SU-DHL-6 (cell line): ENCODE measurements at regions not wholly inside any gene's neighbourhood (a gene's known extent, or its start where the extent isn't known, plus 50 kb on each side); places are given as distances from the start of the nearest gene placed in this dataset.

Experiments
- H2AFZ ChIP-seq: fragments of 200-600 bp; sonication (generic); 2 replicates; pipeline ENCODE4 v1.6.1; 2014; ENCODE audit warnings: low read depth, mild to moderate bottlenecking, moderate library complexity, mixed read lengths, antibody characterized with exemption, low read length; ENCODE audit not compliant: severe bottlenecking
- H3F3A ChIP-seq: fragments of 200-600 bp; shearing (Covaris generic); 2 replicates; pipeline ENCODE4 v1.6.0; 2016; ENCODE audit warnings: antibody characterized with exemption, mild to moderate bottlenecking; ENCODE audit not compliant: insufficient read depth
- H3K27ac ChIP-seq: fragments of 200-600 bp; sonication (generic); 2 replicates; pipeline ENCODE4 v1.5.1; 2016; ENCODE audit warnings: low read depth, mild to moderate bottlenecking, low read length, moderate library complexity, mixed read lengths
- H3K27me3 ChIP-seq: fragments of 200-600 bp; sonication (generic), shearing (Covaris generic); 2 replicates; pipeline ENCODE4 v1.6.0; 2014; ENCODE audit warnings: mild to moderate bottlenecking, low read length
- H3K36me3 ChIP-seq: fragments of 200-600 bp; sonication (generic); 2 replicates; pipeline ENCODE4 v1.6.1; 2014; ENCODE audit warnings: mild to moderate bottlenecking, low read length, mixed read lengths
- H3K4me2 ChIP-seq: fragments of 300-600, 200-600 bp; shearing (Covaris generic), sonication (generic); 2 replicates; pipeline ENCODE4 v1.6.0; 2014; ENCODE audit warnings: low read length, low read depth, mild to moderate bottlenecking; ENCODE audit not compliant: poor library complexity, severe bottlenecking
- H3K4me3 ChIP-seq: fragments of 200-600 bp; sonication (generic); 2 replicates; pipeline ENCODE4 v1.5.1; 2014; ENCODE audit warnings: antibody characterized with exemption, low read length, mild to moderate bottlenecking, mixed read lengths; ENCODE audit not compliant: insufficient read depth, poor library complexity, severe bottlenecking
- H3K79me2 ChIP-seq: fragments of 200-600 bp; sonication (generic); 2 replicates; pipeline ENCODE4 v1.6.1; 2014; ENCODE audit warnings: mild to moderate bottlenecking, low read length, moderate library complexity; ENCODE audit not compliant: insufficient read depth
- H3K9ac ChIP-seq: fragments of 200-600 bp; sonication (generic); 2 replicates; pipeline ENCODE4 v1.7.0; 2014; ENCODE audit warnings: mild to moderate bottlenecking, low read length
- H3K9me2 ChIP-seq: fragments of 200-600 bp; sonication (generic); replicated peaks from 2 replicates; pipeline ENCODE4 v1.6.1; 2014; ENCODE audit warnings: low read length; ENCODE audit not compliant: insufficient read depth
- H3K9me3 ChIP-seq: fragments of 200-600 bp; sonication (generic); 2 replicates; pipeline ENCODE4 v1.6.1; 2014; ENCODE audit warnings: low read length, mixed read lengths; ENCODE audit not compliant: insufficient read depth
- H4K20me1 ChIP-seq: fragments of 200-600 bp; sonication (generic); 2 replicates; pipeline ENCODE4 v1.6.1; 2014; ENCODE audit warnings: low read depth, mild to moderate bottlenecking, antibody characterized with exemption, low read length, moderate library complexity, mixed read lengths
- CTCF ChIP-seq: fragments of 200-600 bp; sonication (generic); IDR thresholded peaks from one replicate; pipeline ENCODE4 v1.5.1; 2017; ENCODE audit warnings: antibody characterized with exemption, mild to moderate bottlenecking, low read length, moderate library complexity; ENCODE audit not compliant: insufficient read depth, poor library complexity, severe bottlenecking
- EZH2phosphoT487 ChIP-seq: fragments of 200-600 bp; sonication (generic), shearing (Covaris generic); conservative IDR thresholded peaks from 2 replicates; pipeline ENCODE4 v1.6.1; 2018; ENCODE audit warnings: mild to moderate bottlenecking, antibody characterized with exemption, low read length, moderate library complexity, mixed read lengths

DNA sequence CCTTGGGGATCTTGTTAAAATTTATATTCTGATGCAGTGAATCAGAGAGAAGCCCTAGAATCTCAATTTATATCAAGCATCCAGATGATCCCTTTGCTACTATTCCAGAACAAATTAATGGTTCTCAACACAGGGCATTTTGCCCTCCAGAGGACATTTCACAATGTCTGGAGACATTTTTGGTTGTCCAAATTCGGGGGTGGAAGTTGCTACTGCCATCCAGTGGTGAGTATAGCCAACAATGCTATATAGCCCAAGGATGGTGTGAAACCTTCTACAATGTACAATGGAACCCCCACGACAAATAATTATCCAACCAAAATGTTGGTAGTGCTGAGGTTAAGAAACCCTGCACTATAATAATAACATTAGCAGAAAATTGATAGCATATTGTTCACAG is 2440.0 kb downstream of the PCDH7 start:
- Histone ChIP-seq H3K79me2 (no peaks in the 10 kb centered on the region), H4K20me1 (no peaks in the 10 kb centered on the region), H2AFZ (no peak overlapping the region), H3K27me3 (no peaks in the 10 kb centered on the region), H3K9me3 (no peaks in the 10 kb centered on the region), H3F3A (no peaks in the 10 kb centered on the region), H3K36me3 (no peaks in the 10 kb centered on the region), H3K4me2 (no peak overlapping the region), H3K9me2 (no peaks in the 10 kb centered on the region), H3K4me3 (no peak overlapping the region), H3K9ac (no peak overlapping the region), H3K27ac (no peak overlapping the region)
- TF ChIP-seq EZH2phosphoT487 (no peak), CTCF (peak; percentile 21)

DNA sequence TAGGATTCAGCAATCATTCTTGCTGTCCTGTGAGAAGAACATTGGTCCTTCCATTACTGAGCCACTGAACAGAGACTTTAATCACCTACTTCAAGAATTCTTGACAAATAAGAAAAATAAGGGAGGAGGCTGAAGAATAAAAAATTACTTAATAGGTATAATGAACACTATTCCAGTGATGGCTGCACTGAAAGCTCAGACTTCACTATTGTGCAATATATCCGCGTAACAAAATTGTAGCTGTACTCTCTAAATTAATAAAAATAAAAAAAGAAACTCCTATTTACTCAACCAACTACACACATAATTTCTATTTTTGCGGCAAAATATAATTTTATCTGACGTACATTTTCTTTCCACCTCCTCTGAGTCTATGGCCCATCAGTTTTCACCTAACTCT is 2441.0 kb downstream of the PCDH7 start:
- H3K27ac ChIP-seq, result no peak overlapping the region
- no peaks in the 10 kb centered on the region for H3K9me2 ChIP-seq
- no peaks in the 10 kb centered on the region for H3K36me3 ChIP-seq
- H3K27me3 ChIP-seq, result no peaks in the 10 kb centered on the region
- TF ChIP-seq CTCF, result no peak
- TF ChIP-seq EZH2phosphoT487, result no peak
- no peak overlapping the region for H2AFZ ChIP-seq
- H3K9me3 ChIP-seq, result no peaks in the 10 kb centered on the region
- H4K20me1 ChIP-seq, result no peaks in the 10 kb centered on the region
- H3K4me3 ChIP-seq, result no peak overlapping the region
- H3K9ac ChIP-seq, result no peak overlapping the region
- H3K4me2 ChIP-seq, result no peak overlapping the region
- no peaks in the 10 kb centered on the region for H3F3A ChIP-seq
- no peaks in the 10 kb centered on the region for H3K79me2 ChIP-seq

DNA sequence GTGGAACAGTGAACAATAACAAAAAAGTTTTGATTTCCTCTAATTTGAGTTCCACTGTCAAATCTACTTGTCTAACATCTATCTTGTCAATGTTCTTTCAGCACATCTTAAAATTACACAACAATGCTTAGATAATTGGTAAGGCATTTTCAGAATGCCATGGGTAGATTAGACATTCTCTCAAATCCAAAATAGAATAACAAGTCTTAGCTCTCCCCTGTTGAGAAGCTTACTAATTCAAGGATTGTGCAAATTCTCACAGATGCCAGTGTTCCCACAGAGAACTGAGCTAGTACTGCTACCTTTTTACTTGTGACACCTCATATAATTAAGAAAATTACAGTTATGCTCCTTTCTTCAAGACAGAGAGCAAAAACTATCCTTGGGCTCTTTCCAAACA is 2442.0 kb downstream of the PCDH7 start:
- Histone ChIP-seq H3K9me3 (no peaks in the 10 kb centered on the region), H4K20me1 (no peaks in the 10 kb centered on the region), H3F3A (no peaks in the 10 kb centered on the region), H3K36me3 (no peaks in the 10 kb centered on the region), H3K4me2 (no peak overlapping the region), H3K27ac (no peak overlapping the region), H3K27me3 (no peaks in the 10 kb centered on the region), H3K79me2 (no peaks in the 10 kb centered on the region), H3K9me2 (no peaks in the 10 kb centered on the region), H3K9ac (no peak overlapping the region), H2AFZ (no peak overlapping the region), H3K4me3 (no peak overlapping the region)
- TF ChIP-seq EZH2phosphoT487, result no peak
- no peak for TF ChIP-seq CTCF
